Urinary bladder (tissue), 3 donors: ENCODE measurements at regions not wholly inside any gene's neighbourhood (a gene's known extent, or its start where the extent isn't known, plus 50 kb on each side); places are given as distances from the start of the nearest gene placed in this dataset.
"Not testable (repeated sequence)": the region's sequence is repeated elsewhere in the genome, so short reads cannot be mapped to it uniquely, and the experiment has no call there.

Experiments used
- DNase-seq: peaks from one replicate; pipeline ENCODE4 v3.0.0-alpha.2; 2015; ENCODE audit errors: extremely low spot score
- H3K27ac ChIP-seq: one replicate; pipeline ENCODE4 v1.5.1; 2013; ENCODE audit warnings: low read depth, mild to moderate bottlenecking, moderate library complexity
- H3K36me3 ChIP-seq: one replicate; pipeline ENCODE4 v1.6.1; 2013; ENCODE audit warnings: mild to moderate bottlenecking, moderate library complexity; ENCODE audit not compliant: insufficient read depth
- H3K4me1 ChIP-seq: one replicate; pipeline ENCODE4 v1.6.1; 2013; ENCODE audit warnings: mild to moderate bottlenecking, moderate library complexity; ENCODE audit not compliant: insufficient read depth
- H3K4me3 ChIP-seq: one replicate; pipeline ENCODE4 v1.5.1; 2013; ENCODE audit warnings: low read depth, low read length
- WGBS: extraction: QIAGEN DNeasy Blood & Tissue Kit; methylation state at CpG from one replicate; pipeline ENCODE4 v1.1.7; 2013; 5-methylcytosine and 5-hydroxymethylcytosine counted together
- donor health status: healthy with polysubstance abuse.
- donor health status: healthy.

- Histone ChIP-seq H3K36me3 (no peaks in the 10 kb centered on the region), H3K4me1 (no peaks in the 10 kb centered on the region), H3K4me3 (no peak overlapping the region), H3K27ac (no peak overlapping the region)
- 82% methylated on average over 3 of the region's 3 CpGs for WGBS
- no peak for DNase-seq
Measured at GRCh38 chr1:55816456-55817426, 601.6 kb upstream of the USP24 start.

- WGBS: 86% methylated on average over 5 of the region's 5 CpGs
- H3K27ac ChIP-seq: no peak overlapping the region
- no peak overlapping the region for H3K4me3 ChIP-seq
- H3K4me1 ChIP-seq: no peaks in the 10 kb centered on the region
- H3K36me3 ChIP-seq: no peaks in the 10 kb centered on the region
- DNase-seq: no peak
Measured at GRCh38 chr1:55815745-55816455, 600.7 kb upstream of the USP24 start.

- no peak for DNase-seq
- Histone ChIP-seq H3K36me3 (no peaks in the 10 kb centered on the region), H3K4me3 (no peak overlapping the region), H3K4me1 (no peaks in the 10 kb centered on the region), H3K27ac (no peak overlapping the region)
- 79% methylated on average over 1 of the region's 1 CpG for WGBS
Measured at GRCh38 chr1:55814967-55815366, 599.8 kb upstream of the USP24 start.

GRCh38 chr1:55813618-55814017 lies 598.5 kb upstream of the USP24 start:
- Histone ChIP-seq H3K27ac (no peak overlapping the region), H3K4me1 (no peaks in the 10 kb centered on the region), H3K36me3 (no peaks in the 10 kb centered on the region), H3K4me3 (no peak overlapping the region)
- no peak for DNase-seq
- WGBS: 35% methylated on average over 3 of the region's 3 CpGs

GRCh38 chr1:55812281-55812680 lies 597.1 kb upstream of the USP24 start:
- no peaks in the 10 kb centered on the region for H3K4me1 ChIP-seq
- no peak overlapping the region for H3K4me3 ChIP-seq
- no peak for DNase-seq
- no peaks in the 10 kb centered on the region for H3K36me3 ChIP-seq
- H3K27ac ChIP-seq: no peak overlapping the region

- WGBS: 96% methylated on average over 1 of the region's 1 CpG
- H3K36me3 ChIP-seq: no peaks in the 10 kb centered on the region
- DNase-seq: no peak
- no peak overlapping the region for H3K27ac ChIP-seq
- H3K4me1 ChIP-seq: no peaks in the 10 kb centered on the region
- no peak overlapping the region for H3K4me3 ChIP-seq
Measured at GRCh38 chr1:55808263-55808662, 593.1 kb upstream of the USP24 start.

GRCh38 chr1:55803429-55803828 lies 588.3 kb upstream of the USP24 start:
- H3K4me1 ChIP-seq: no peaks in the 10 kb centered on the region
- H3K36me3 ChIP-seq: no peaks in the 10 kb centered on the region
- no peak for DNase-seq
- H3K4me3 ChIP-seq: no peak overlapping the region
- WGBS: 76% methylated on average over 2 of the region's 2 CpGs
- no peak overlapping the region for H3K27ac ChIP-seq

- no peak for DNase-seq
- 83% methylated on average over 2 of the region's 2 CpGs for WGBS
- no peaks in the 10 kb centered on the region for H3K36me3 ChIP-seq
Measured at GRCh38 chr1:55801481-55801880, 586.3 kb upstream of the USP24 start.

GRCh38 chr1:55800503-55800902 lies 585.3 kb upstream of the USP24 start:
- 49% methylated on average over 1 of the region's 1 CpG for WGBS
- H3K27ac ChIP-seq: no peak overlapping the region
- DNase-seq: no peak
- no peak overlapping the region for H3K4me3 ChIP-seq
- H3K4me1 ChIP-seq: no peaks in the 10 kb centered on the region
- no peaks in the 10 kb centered on the region for H3K36me3 ChIP-seq

More at GRCh38 chr1:55801481-55801880, 586.3 kb upstream of the USP24 start:
- H3K4me1 ChIP-seq: no peaks in the 10 kb centered on the region
- no peak overlapping the region for H3K27ac ChIP-seq
- H3K4me3 ChIP-seq: no peak overlapping the region

GRCh38 chr1:55793856-55794255 lies 578.7 kb upstream of the USP24 start:
- no peak for DNase-seq
- no peaks in the 10 kb centered on the region for H3K4me1 ChIP-seq
- H3K27ac ChIP-seq: no peak overlapping the region
- no peak overlapping the region for H3K4me3 ChIP-seq
- 97% methylated on average over 6 of the region's 6 CpGs for WGBS
- no peaks in the 10 kb centered on the region for H3K36me3 ChIP-seq

GRCh38 chr1:55792870-55793269 lies 577.7 kb upstream of the USP24 start:
- H3K4me1 ChIP-seq: no peaks in the 10 kb centered on the region
- no peak for DNase-seq
- H3K4me3 ChIP-seq: no peak overlapping the region
- no peaks in the 10 kb centered on the region for H3K36me3 ChIP-seq
- H3K27ac ChIP-seq: no peak overlapping the region

- WGBS: 93% methylated on average over 1 of the region's 1 CpG
- Histone ChIP-seq H3K36me3 (no peaks in the 10 kb centered on the region), H3K4me3 (no peak overlapping the region), H3K4me1 (no peaks in the 10 kb centered on the region), H3K27ac (no peak overlapping the region)
- DNase-seq: no peak
Measured at GRCh38 chr1:55789466-55789865, 574.3 kb upstream of the USP24 start.

GRCh38 chr1:55786396-55786795 lies 571.2 kb upstream of the USP24 start:
- no peak overlapping the region for H3K27ac ChIP-seq
- 71% methylated on average over 4 of the region's 4 CpGs for WGBS
- no peak overlapping the region for H3K4me3 ChIP-seq
- H3K36me3 ChIP-seq: no peaks in the 10 kb centered on the region
- no peak for DNase-seq
- H3K4me1 ChIP-seq: no peaks in the 10 kb centered on the region

GRCh38 chr1:55784941-55785450 lies 569.8 kb upstream of the USP24 start:
- not testable (repeated sequence) for DNase-seq, H3K4me3 ChIP-seq, H3K36me3 ChIP-seq, H3K27ac ChIP-seq, H3K4me1 ChIP-seq
- 92% methylated on average over 6 of the region's 6 CpGs for WGBS
